GM12873 (cell line): ENCODE measurements at regions not wholly inside any gene's neighbourhood (a gene's known extent, or its start where the extent isn't known, plus 50 kb on each side); places are given as distances from the start of the nearest gene placed in this dataset.

Source experiments
- TF ChIP-seq, protein P1 (sequence below): IDR thresholded peaks from 2 replicates; pipeline ENCODE4 v1.5.1; 2012; ENCODE audit warnings: low read depth, mild to moderate bottlenecking, moderate library complexity, low read length, control low read depth; ENCODE audit not compliant: insufficient read depth; ENCODE audit errors: missing control alignments

DNA sequence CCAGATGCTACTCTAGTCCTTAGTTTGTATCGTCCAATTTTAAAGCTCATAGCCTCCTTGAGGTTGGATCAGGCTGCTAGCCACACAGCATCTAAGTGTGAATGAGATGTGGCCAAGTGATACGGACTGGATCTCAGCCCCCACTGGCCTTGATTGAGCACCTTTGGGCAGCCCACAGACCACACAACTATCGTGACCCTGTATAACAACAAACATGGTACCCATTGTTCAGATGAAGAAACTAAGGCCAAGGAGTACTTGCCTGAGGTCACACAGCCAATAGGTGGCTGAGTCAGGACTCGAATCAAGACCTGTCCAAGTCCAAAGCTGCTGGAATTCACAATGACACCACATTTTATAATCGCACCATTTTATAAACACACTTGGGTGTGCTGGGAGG is 73.0 kb upstream of the IRX3 start:
- TF ChIP-seq, protein P1, sequence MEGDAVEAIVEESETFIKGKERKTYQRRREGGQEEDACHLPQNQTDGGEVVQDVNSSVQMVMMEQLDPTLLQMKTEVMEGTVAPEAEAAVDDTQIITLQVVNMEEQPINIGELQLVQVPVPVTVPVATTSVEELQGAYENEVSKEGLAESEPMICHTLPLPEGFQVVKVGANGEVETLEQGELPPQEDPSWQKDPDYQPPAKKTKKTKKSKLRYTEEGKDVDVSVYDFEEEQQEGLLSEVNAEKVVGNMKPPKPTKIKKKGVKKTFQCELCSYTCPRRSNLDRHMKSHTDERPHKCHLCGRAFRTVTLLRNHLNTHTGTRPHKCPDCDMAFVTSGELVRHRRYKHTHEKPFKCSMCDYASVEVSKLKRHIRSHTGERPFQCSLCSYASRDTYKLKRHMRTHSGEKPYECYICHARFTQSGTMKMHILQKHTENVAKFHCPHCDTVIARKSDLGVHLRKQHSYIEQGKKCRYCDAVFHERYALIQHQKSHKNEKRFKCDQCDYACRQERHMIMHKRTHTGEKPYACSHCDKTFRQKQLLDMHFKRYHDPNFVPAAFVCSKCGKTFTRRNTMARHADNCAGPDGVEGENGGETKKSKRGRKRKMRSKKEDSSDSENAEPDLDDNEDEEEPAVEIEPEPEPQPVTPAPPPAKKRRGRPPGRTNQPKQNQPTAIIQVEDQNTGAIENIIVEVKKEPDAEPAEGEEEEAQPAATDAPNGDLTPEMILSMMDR, result no peak

GRCh38 chr16:54359081-54359480 is 72.5 kb upstream of the IRX3 start:
- TF ChIP-seq, protein P1, result no peak

- TF ChIP-seq, protein P1, result no peak
Observed at GRCh38 chr16:54356391-54356790, 69.8 kb upstream of the IRX3 start.

- TF ChIP-seq, protein P1, result no peak
Observed at GRCh38 chr16:54355251-54355650, 68.7 kb upstream of the IRX3 start.

DNA sequence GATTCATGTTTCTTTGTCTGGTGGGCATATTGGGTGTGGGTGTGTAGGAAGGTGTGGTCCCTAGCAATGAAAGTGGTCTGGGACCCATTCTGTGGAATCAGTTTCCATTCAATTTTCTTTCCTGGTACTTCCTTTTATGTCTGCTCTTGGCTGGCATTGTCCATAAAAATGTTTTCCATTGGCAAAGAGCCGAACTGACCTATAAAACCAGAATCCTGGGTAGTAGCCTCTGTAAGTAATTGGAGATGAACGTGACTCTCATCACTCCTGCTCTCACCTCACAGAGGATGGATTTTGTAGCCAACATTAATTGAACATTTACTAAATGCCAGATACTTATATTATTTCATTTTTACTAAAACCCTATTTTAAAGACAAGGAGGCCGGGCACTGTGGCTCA is 66.5 kb upstream of the IRX3 start:
- TF ChIP-seq, protein P1, result no peak

DNA sequence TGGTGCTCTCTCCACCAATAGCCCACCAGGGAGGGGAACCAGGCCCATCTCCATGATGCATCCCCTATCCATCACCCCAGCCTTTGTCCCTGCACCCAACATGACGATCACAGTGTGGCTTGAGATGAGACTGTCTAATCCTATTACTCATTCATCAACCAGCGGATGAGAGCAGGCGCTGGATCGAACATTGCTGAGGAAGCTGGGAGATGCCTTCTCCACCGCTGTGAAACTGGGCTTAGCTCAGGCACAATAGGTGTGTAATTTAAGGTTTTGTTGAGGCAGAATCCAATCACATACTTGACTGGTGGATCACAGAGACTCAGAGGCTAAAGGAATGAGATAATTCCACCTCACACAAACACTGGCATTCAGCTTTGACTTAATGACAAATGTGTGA is 64.6 kb upstream of the IRX3 start:
- TF ChIP-seq, protein P1, result no peak

DNA sequence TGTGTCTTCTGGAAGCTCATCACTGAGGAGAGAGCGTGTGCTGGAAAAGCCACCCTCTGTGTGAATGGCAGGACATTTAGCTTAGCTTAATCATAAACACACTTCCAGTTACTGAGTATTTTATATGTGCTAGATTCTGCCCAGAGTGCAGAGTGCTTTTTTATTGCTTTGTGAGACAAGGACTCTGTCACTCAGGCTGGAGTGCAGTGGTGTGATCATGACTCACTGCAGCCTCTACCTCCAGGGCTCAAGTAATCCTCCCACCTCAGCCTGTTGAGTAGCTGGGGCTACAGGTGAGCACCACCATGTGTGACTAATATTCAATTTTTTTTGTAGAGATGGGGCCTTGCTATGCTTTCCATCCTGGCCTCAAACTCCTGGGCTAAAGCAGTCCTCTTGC is 61.4 kb upstream of the IRX3 start:
- TF ChIP-seq, protein P1, result no peak
